ENCODE measurements at regions not wholly inside any gene's neighbourhood (a gene's known extent, or its start where the extent isn't known, plus 50 kb on each side); places are given as distances from the start of the nearest gene placed in this dataset.

DNA sequence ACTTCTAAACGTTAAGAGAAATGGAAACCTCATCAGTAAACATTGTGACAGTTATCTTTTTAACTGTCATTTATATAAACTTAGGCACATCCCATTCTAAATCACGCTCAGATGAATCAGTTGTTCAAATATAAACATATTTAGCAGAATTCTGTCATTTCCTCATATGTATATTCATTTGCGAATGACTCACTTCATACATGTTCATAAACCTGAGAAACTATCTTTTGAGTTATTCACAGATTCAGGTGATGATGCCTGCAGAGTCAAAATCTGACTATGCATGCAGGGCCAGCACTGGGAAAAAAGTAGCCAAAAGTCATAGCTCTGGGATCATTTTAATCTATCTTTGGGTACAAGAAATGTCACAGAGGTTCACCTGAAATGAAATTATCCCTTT is 153.8 kb upstream of the PKN2 start:
- DNase-seq (ENCODE audit: low read depth in 1 of 2, low spot score in 1 of 2): no peak
- in situ Hi-C loops (cut with HindIII; ENCODE audit: low pct_unique_long_range_greater_than_20kb, low sequenced_read_pairs): no loop called here
- no peak for TF ChIP-seq JUND (IDR thresholded peaks at IDR 0.05; ENCODE audit: low read depth)

DNA sequence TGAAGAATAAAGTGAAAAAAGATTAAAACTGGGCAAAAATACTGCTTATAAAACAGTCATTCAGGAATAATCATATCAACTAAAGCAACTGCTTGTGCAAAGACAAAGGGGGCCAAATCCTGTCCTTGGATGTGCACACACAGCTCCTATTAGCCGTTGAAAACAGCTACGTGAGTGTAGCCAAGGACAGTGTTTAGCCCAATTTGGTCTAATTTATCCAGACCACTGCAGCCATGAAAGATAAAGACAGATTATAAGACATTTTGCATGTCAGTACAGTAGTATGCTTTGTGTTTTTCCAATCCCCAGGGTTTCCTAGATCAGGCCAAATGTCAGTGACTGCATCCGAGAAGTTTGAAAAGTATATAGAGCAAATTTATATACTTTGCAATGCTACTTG is 146.3 kb upstream of the PKN2 start:
- TF ChIP-seq JUND (IDR thresholded peaks at IDR 0.05; ENCODE audit: low read depth): no peak
- no peak for DNase-seq (ENCODE audit: low read depth in 1 of 2, low spot score in 1 of 2)
- in situ Hi-C loops (cut with HindIII; ENCODE audit: low pct_unique_long_range_greater_than_20kb, low sequenced_read_pairs): no loop called here

DNA sequence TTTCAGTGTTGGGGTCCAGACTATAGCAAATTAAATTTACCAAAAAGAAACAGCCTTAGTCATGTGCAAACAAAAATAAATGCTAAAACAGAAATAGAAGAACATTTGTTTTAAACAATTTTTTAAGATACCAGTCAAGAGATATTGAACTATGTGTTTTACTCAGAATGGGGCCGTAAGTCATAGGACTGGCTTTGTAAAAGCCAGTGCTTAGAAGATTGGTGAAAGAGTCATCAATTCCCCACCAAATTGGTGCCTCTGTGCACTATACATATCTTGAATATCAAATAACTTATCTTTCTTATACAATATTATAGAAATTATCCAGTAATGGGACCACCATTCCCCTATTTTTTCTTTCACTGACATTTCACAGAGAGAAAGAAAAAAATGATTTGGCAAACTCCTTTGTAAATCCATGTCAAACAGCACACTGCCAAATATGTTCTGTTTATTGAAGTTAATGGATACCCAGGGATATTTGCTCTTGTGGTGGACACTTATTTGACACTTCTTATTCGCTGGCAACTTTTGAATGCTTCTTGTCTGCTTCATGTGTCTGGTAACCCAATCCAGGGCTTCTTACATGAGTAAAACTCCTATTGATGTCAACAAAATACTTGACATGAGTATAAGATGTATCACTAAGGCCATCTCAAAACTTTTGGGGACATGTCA is 145.7 kb upstream of the PKN2 start:
- in situ Hi-C loops (cut with HindIII; ENCODE audit: low pct_unique_long_range_greater_than_20kb, low sequenced_read_pairs): no loop called here
- DNase-seq (ENCODE audit: low read depth in 1 of 2, low spot score in 1 of 2): no peak
- TF ChIP-seq JUND (IDR thresholded peaks at IDR 0.05; ENCODE audit: low read depth): no peak

DNA sequence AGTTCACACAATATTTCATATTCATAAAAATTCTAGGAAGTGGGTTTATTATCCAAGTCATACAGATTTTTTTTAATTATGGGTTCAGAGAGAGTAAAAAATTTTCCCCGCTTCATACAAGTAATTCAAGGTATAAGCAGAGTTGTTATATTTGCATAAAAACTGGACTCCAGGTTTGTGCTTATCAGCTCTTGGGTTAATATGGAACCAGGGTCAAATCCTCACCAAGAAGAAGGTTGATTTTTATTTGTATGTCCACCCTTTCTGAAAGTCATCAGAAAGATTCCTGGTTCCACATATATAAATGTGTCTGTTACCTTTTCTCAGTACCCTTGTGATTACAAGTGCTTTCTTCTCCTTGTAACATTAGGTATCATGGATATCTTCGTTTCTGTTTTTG is 143.8 kb upstream of the PKN2 start:
- in situ Hi-C loops (cut with HindIII; ENCODE audit: low pct_unique_long_range_greater_than_20kb, low sequenced_read_pairs): no loop called here
- no peak for TF ChIP-seq JUND (IDR thresholded peaks at IDR 0.05; ENCODE audit: low read depth)
- DNase-seq (ENCODE audit: low read depth in 1 of 2, low spot score in 1 of 2): no peak

DNA sequence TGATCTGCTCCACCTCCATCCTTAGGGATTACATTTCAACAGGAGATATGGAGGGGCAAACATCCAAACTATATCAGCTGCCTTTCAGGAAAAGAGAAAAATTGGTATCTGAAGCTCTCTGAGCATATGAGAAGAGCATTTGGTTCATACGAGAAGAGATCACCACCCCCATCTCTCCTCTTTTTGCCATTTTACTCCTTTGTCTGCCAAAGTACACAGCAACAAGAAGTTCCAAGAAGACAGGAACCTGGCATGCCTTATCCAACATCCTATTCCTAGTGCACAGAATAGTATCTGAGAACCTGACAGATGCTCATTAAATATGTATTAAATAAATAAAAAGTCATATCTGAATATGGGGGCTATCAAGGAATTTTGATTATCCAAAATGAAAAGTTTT is 142.5 kb upstream of the PKN2 start:
- no peak for DNase-seq (ENCODE audit: low read depth in 1 of 2, low spot score in 1 of 2)
- TF ChIP-seq JUND (IDR thresholded peaks at IDR 0.05; ENCODE audit: low read depth): no peak
- in situ Hi-C loops (cut with HindIII; ENCODE audit: low pct_unique_long_range_greater_than_20kb, low sequenced_read_pairs): no loop called here

DNA sequence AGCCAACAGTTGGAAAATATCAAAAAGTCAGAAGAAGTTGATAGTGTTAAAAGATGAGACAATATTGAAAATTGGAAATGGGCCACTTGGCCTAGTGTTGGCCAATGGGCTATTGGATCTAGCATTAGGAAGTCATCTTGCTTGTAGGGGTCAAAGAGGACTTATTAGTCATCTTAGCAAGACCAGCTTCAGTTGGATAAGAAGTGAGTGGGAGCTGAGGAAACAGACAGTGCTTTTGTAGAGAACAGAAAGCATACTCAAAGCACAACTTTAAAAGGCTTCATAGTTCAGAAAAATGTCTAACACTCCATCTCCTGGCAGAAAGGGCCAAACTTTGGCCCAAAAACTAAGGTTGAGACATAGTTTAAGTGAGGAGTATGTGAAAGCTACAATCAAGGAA is 139.9 kb upstream of the PKN2 start:
- no peak for DNase-seq (ENCODE audit: low read depth in 1 of 2, low spot score in 1 of 2)
- in situ Hi-C loops (cut with HindIII; ENCODE audit: low pct_unique_long_range_greater_than_20kb, low sequenced_read_pairs): no loop called here
- TF ChIP-seq JUND (IDR thresholded peaks at IDR 0.05; ENCODE audit: low read depth): no peak

DNA sequence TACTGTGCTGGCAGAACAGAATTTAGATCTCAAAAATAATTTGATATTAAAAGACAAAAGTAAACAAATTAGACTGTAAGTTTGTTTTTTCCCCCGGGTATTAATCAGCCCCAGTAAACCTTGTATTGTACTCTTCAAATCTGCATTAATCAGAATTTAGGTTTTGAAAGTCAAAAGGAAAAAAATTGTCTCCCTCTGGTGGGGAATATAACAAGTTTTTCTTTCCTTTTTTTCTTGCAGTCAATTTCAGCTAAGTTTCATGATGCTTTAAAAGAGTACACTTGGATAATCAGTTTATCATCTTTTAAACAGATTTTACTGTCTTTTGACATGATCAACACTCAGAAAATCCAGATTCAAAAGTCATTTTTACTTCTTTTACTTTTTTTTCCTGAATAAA is 134.5 kb upstream of the PKN2 start:
- peak in 1 of 2 experiments; percentile 3 for DNase-seq (ENCODE audit: low read depth in 1 of 2, low spot score in 1 of 2)
- no peak for TF ChIP-seq JUND (IDR thresholded peaks at IDR 0.05; ENCODE audit: low read depth)
- in situ Hi-C loops (cut with HindIII; ENCODE audit: low pct_unique_long_range_greater_than_20kb, low sequenced_read_pairs): no loop called here

DNA sequence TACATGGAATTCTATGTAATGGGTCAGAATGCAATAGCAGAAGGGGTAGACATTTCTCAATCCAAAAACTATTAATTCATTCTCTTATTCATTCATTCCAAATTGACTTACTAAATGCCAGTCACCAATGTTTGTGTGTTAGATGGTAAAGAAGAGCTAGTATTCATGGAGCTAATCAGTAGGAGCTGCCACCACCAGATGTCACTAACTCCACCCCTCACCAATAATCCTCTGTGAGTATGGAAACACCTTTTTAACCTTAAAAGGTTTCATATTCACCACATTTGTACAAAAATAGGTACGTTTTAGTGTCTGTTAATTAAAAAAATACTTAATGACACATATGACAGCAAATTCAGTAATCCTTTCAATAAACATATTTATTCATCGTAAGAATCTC is 131.8 kb upstream of the PKN2 start:
- no peak for DNase-seq (ENCODE audit: low read depth in 1 of 2, low spot score in 1 of 2)

DNA sequence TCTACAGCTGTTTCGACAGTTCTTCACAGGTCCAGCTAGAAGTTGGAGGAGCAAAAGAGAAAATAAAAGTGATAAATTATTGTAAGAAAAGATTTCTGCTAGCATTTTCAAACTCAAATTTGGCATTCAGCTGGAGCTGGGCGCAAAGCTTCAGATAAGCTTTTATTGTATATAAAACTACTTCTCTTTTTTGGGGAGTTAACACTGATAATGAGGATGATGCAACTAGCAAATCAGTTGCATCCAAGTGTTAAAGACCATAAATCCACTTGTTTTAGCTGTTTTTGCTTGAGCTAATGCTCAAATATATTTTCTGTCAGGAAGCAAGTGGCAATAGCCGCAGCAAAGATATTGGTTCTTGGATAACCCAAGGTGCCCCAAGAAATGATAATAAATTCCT is 127.1 kb upstream of the PKN2 start:
- no peak for TF ChIP-seq JUND (IDR thresholded peaks at IDR 0.05; ENCODE audit: low read depth)
- in situ Hi-C loops (cut with HindIII; ENCODE audit: low pct_unique_long_range_greater_than_20kb, low sequenced_read_pairs): no loop called here
- no peak for DNase-seq (ENCODE audit: low read depth in 1 of 2, low spot score in 1 of 2)

More for the DNA sequence above, 131.8 kb upstream of the PKN2 start:
- in situ Hi-C loops (cut with HindIII; ENCODE audit: low pct_unique_long_range_greater_than_20kb, low sequenced_read_pairs): no loop called here
- no peak for TF ChIP-seq JUND (IDR thresholded peaks at IDR 0.05; ENCODE audit: low read depth)

DNA sequence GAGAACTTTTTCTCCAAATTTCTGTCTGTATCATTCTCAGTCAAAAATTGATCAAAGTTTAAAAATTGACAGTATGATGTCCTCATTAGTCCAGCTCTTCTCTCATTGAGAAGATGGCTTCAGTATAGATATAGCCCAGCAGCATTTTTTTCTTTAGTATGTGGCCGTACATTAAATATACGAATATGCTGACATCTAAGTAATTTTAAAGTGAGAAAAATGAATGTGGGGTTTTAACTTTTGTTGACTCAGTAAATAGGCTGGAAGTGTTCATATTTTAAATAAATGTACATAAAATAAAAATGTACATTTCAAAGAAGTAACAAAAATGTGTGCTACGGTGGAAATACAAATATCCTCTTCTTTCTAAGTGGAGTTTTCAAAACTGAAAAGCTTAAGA is 123.5 kb upstream of the PKN2 start:
- in situ Hi-C loops (cut with HindIII; ENCODE audit: low pct_unique_long_range_greater_than_20kb, low sequenced_read_pairs): no loop called here

DNA sequence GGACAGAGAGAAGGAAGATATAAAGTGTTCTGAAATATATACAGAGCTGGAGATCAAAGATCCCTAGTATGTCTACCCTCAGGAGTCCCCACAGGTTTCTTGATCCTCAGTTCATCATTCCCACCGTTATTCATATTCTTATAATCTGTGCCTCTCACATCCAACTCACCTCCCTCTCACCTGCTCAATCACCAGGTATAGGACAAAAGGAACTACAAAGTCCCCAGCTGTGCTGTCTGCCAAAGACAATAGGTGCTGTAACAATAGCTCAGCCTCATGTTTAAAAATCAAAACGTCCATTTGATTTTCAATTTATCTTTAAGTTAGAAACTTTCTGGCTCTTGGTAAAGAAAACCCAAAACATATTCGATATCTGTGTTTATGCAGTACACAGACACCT is 121.1 kb upstream of the PKN2 start:
- in situ Hi-C loops (cut with HindIII; ENCODE audit: low pct_unique_long_range_greater_than_20kb, low sequenced_read_pairs): no loop called here
- TF ChIP-seq JUND (IDR thresholded peaks at IDR 0.05; ENCODE audit: low read depth): no peak
- no peak for DNase-seq (ENCODE audit: low read depth in 1 of 2, low spot score in 1 of 2)

More for the DNA sequence above, 123.5 kb upstream of the PKN2 start:
- TF ChIP-seq JUND (IDR thresholded peaks at IDR 0.05; ENCODE audit: low read depth): no peak
- no peak for DNase-seq (ENCODE audit: low read depth in 1 of 2, low spot score in 1 of 2)

DNA sequence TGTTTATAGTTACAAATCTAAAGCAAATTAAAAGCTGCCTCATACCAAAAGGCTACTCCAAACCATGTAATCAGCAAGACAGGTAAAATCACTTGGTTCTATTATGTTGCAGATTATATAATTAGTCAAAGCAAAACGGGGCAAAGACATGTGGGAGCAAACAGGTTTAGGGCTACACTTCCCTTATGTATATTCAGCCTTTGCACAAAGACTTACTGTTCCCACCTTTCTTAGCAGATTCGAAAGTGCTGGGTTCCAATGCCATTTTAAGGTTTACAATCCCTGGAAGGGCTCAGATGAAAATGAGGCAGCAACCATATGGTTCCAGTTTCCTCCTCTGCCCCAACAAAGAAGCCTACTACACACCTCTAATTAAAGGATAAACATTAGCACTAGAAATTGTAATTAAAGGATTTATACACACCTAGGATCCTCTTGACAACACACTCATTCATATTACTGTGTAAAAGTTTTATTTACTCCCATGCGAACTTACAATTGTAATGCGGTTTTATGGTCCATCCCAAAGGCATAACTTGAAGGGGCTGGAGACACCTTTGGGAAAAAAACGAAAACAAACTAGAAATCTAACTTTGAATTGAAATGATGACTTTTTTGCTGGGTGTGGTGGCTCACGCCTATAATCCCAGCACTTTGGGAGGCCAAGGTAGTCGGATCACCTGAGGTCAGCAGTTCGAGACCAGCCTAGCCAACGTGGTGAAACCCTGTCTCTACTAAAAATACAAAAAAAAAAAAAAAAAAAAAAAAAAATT is 117.3 kb upstream of the PKN2 start:
- in situ Hi-C loops (cut with HindIII; ENCODE audit: low pct_unique_long_range_greater_than_20kb, low sequenced_read_pairs): no loop called here
- no peak for TF ChIP-seq JUND (IDR thresholded peaks at IDR 0.05; ENCODE audit: low read depth)
- no peak for DNase-seq (ENCODE audit: low read depth in 1 of 2, low spot score in 1 of 2)

DNA sequence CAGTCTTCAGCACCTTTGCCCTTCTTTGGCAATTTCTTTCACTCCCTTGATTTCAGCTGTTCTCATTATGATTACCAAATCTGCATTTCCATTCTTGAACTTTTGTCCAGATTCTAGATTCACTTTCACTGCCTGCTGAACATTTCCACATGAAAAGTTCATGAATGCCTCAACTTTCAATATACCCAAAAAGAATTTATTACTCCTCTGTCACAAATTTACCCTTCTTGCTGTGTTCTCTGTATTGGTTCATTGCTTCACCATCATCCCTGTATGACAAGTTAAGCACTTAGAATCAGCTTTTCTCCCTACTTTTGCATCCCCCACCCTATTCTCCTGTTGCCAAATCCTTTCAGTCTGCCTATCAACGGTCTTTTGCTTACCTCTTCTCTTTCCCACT is 112.6 kb upstream of the PKN2 start:
- in situ Hi-C loops (cut with HindIII; ENCODE audit: low pct_unique_long_range_greater_than_20kb, low sequenced_read_pairs): no loop called here
- DNase-seq (ENCODE audit: low read depth in 1 of 2, low spot score in 1 of 2): no peak

More for the DNA sequence above, 112.6 kb upstream of the PKN2 start:
- TF ChIP-seq JUND (IDR thresholded peaks at IDR 0.05; ENCODE audit: low read depth): no peak

Measured in T47D (cell line).